PC-3 (cell line): ENCODE measurements at regions not wholly inside any gene's neighbourhood (a gene's known extent, or its start where the extent isn't known, plus 50 kb on each side); places are given as distances from the start of the nearest gene placed in this dataset.

Source experiments
- ATAC-seq: fragments of 200-7000 bp; cut with Tn5 transposase; 2 replicates; pipeline ENCODE4 v1.9.1; 2020; ENCODE audit warnings: mild to moderate bottlenecking, moderate library complexity
- BruUV-seq: library from RNA; stranded (reverse); fragments of 400-500 nt; replicated peaks from 2 replicates; lab custom pipeline; 2021; lab: Mats Ljungman, UMichigan
- CTCF ChIA-PET: fragments of 300-600 bp; sonication (Branson Sonifier 250); formaldehyde crosslinking; loops from one replicate; lab custom pipeline; 2022; ENCODE audit warnings: antibody characterized with exemption; lab: Charles Lee
- POLR2A ChIA-PET: fragments of 300-600 bp; sonication (Branson Sonifier 250); formaldehyde crosslinking; loops from one replicate; lab custom pipeline; 2022; ENCODE audit warnings: antibody characterized with exemption; ENCODE audit not compliant: unreplicated experiment; lab: Charles Lee
- DNase-seq: peaks from one replicate; pipeline ENCODE4 v3.0.0-alpha.2; 2015
- H2AFZ ChIP-seq: fragments of 300-600 bp; sonication (generic); 2 replicates; pipeline ENCODE4 v1.6.0; 2016; ENCODE audit warnings: antibody characterized with exemption, low read length
- H3F3A ChIP-seq: fragments of 300-600 bp; sonication (generic); one replicate; pipeline ENCODE4 v1.6.0; 2017; ENCODE audit warnings: antibody characterized with exemption, low read length, control low read depth, mild to moderate bottlenecking; ENCODE audit not compliant: unreplicated experiment
- H3K27ac ChIP-seq: fragments of 300-600 bp; sonication (generic); 2 replicates; pipeline ENCODE4 v1.5.1; 2016; ENCODE audit warnings: mild to moderate bottlenecking, low read length
- H3K27me3 ChIP-seq: fragments of 300-600 bp; sonication (generic); 2 replicates; pipeline ENCODE4 v1.6.1; 2016; ENCODE audit warnings: low read length, mixed read lengths
- H3K36me3 ChIP-seq: fragments of 300-600 bp; sonication (generic); 2 replicates; pipeline ENCODE4 v1.6.1; 2016; ENCODE audit warnings: low read depth, mixed run types, low read length, mixed read lengths
- H3K4me1 ChIP-seq: fragments of 300-600 bp; sonication (generic); 2 replicates; pipeline ENCODE4 v1.5.1; 2016; ENCODE audit warnings: low read length; ENCODE audit not compliant: insufficient read depth
- H3K4me2 ChIP-seq: fragments of 300-600 bp; sonication (generic); 2 replicates; pipeline ENCODE4 v1.6.0; 2016; ENCODE audit warnings: low read length
- H3K4me3 ChIP-seq: fragments of 300-600 bp; sonication (generic); 2 replicates; pipeline ENCODE4 v1.5.1; 2016; ENCODE audit warnings: mild to moderate bottlenecking, low read length, mixed read lengths
- H3K79me2 ChIP-seq: fragments of 300-600 bp; sonication (generic); 2 replicates; pipeline ENCODE4 v1.6.1; 2017; ENCODE audit warnings: low read length, mixed read lengths
- H3K9ac ChIP-seq: fragments of 300-600 bp; sonication (generic); 2 replicates; pipeline ENCODE4 v1.6.0; 2016; ENCODE audit warnings: mild to moderate bottlenecking, low read length
- H3K9me2 ChIP-seq: fragments of 300-600 bp; sonication (generic); replicated peaks from 2 replicates; pipeline ENCODE4 v1.6.1; 2016; ENCODE audit warnings: mixed run types, low read length, mixed read lengths
- H3K9me3 ChIP-seq: fragments of 300-600 bp; sonication (generic); 2 replicates; pipeline ENCODE4 v1.6.1; 2016; ENCODE audit warnings: low read length, mixed read lengths
- H4K20me1 ChIP-seq: fragments of 300-600 bp; sonication (generic); 2 replicates; pipeline ENCODE4 v1.6.1; 2016; ENCODE audit warnings: low read length, mixed read lengths
- CTCF ChIP-seq: fragments of 300-600 bp; sonication (generic); conservative IDR thresholded peaks from 2 replicates; pipeline ENCODE4 v1.5.1; 2017; ENCODE audit warnings: antibody characterized with exemption, low read depth, mild to moderate bottlenecking, low read length
- EZH2 ChIP-seq: fragments of 300-600 bp; sonication (generic); IDR thresholded peaks from one replicate; pipeline ENCODE4 v1.6.1; 2017; ENCODE audit warnings: antibody characterized with exemption, mild to moderate bottlenecking, low read length; ENCODE audit not compliant: unreplicated experiment
- EZH2phosphoT487 ChIP-seq: fragments of 300-600 bp; sonication (generic); IDR thresholded peaks from 2 replicates; pipeline ENCODE4 v1.6.1; 2018; ENCODE audit warnings: mild to moderate bottlenecking, antibody characterized with exemption, low read length, borderline replicate concordance
- intact Hi-C: fragments of 100-400 bp; cut with micrococcal nuclease; formaldehyde crosslinking; loops from 2 replicates; pipeline ENCODE4 v1.9.0; 2023

DNA sequence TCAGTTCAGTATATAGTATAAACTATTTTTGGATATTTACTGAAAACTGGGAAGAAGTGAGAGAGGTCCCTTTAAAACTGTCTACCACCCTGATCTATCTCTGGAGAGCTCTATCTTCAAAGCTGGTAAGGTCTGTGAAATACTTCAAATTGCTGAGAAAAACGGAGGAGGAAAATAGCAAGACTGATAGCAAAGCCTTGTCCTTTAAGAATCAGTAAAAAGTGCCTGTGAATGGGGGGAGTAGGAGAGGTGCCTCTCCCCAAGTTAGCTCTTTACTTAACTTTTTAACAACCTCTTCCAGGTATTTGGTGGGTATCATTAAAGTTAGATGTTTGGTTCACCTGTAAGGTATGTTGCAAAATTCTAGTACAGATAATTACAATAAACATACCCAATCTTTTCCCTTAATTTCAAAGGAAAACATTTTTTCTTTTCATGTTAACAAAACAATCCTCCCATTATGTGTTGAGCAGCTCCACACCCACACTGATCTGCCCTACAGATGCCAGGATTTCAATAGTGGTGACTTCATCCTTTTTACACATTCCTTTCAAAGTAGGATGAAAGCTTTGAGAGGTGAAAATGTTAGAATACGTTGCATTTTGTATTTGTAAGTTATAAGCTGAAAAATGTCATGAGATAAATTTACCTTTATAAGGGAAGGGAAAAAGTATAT is 149.2 kb downstream of the CRPPA start:
- H3K4me3 ChIP-seq = no peak overlapping the region
- no peaks in the 10 kb centered on the region for H3K9me3 ChIP-seq
- ChIA-PET CTCF (no interaction called here), POLR2A (interaction anchor here (0.6 kb wide), 1 partner anchor 253 kb away, joined by 3 read pairs; no protein-coding TSS in a partner anchor)
- no TSS peak for BruUV-seq
- TF ChIP-seq EZH2phosphoT487 (no peak), EZH2 (no peak), CTCF (no peak)
- no peak overlapping the region for H3K27ac ChIP-seq
- no peaks in the 10 kb centered on the region for H4K20me1 ChIP-seq
- H2AFZ ChIP-seq = no peak overlapping the region
- H3K9me2 ChIP-seq = no peaks in the 10 kb centered on the region
- no peaks in the 10 kb centered on the region for H3F3A ChIP-seq
- intact Hi-C loops = no loop called here
- H3K4me1 ChIP-seq = peaks cover 18% of the 10 kb centered on the region
- no peaks in the 10 kb centered on the region for H3K79me2 ChIP-seq
- DNase-seq = peak; percentile 37
- ATAC-seq = peak; percentile 67
- no peaks in the 10 kb centered on the region for H3K36me3 ChIP-seq
- H3K4me2 ChIP-seq = no peak overlapping the region
- H3K27me3 ChIP-seq = no peaks in the 10 kb centered on the region
- no peak overlapping the region for H3K9ac ChIP-seq

GRCh38 chr7:16271355-16271915 is 149.9 kb downstream of the CRPPA start:
- H3K9ac ChIP-seq = no peak overlapping the region
- H3K27ac ChIP-seq = no peak overlapping the region
- H3F3A ChIP-seq = no peaks in the 10 kb centered on the region
- H4K20me1 ChIP-seq = no peaks in the 10 kb centered on the region
- no peak for DNase-seq
- H3K4me3 ChIP-seq = no peak overlapping the region
- H3K9me3 ChIP-seq = no peaks in the 10 kb centered on the region
- CTCF ChIA-PET = no interaction called here
- no peak overlapping the region for H2AFZ ChIP-seq
- H3K4me1 ChIP-seq = peaks cover 23% of the 10 kb centered on the region
- no peaks in the 10 kb centered on the region for H3K79me2 ChIP-seq
- no peak for ATAC-seq
- H3K36me3 ChIP-seq = no peaks in the 10 kb centered on the region
- H3K9me2 ChIP-seq = no peaks in the 10 kb centered on the region
- POLR2A ChIA-PET = no interaction called here
- no peaks in the 10 kb centered on the region for H3K27me3 ChIP-seq
- no peak overlapping the region for H3K4me2 ChIP-seq
- no peak for TF ChIP-seq EZH2
- TF ChIP-seq CTCF = no peak
- TF ChIP-seq EZH2phosphoT487 = no peak
- intact Hi-C loops = no loop called here
- no TSS peak for BruUV-seq

DNA sequence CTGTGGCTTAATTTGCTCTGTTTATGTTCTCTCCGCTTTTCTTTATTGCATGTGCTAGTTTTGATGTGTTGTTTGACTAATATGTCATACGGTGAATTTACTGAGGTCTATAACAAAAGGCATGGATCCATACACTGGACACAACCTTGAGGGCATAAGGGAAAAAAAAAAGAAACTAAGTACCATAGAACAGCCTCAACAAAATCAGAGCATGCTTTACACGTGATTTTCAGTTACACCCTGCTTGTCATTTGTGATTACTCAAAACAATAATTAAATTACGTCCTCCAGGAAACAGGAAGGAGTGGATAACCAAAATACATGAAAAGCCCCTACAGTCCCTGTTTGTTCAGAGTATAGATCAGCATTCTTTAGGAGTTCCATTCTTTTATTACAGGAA is 150.5 kb downstream of the CRPPA start:
- TF ChIP-seq CTCF (no peak), EZH2phosphoT487 (no peak), EZH2 (no peak)

More for the DNA sequence above, 150.5 kb downstream of the CRPPA start:
- Histone ChIP-seq H3K9ac (no peak overlapping the region), H3K36me3 (no peaks in the 10 kb centered on the region), H3K27ac (no peak overlapping the region), H4K20me1 (no peaks in the 10 kb centered on the region), H3K27me3 (no peaks in the 10 kb centered on the region), H3K9me2 (no peaks in the 10 kb centered on the region), H3F3A (no peaks in the 10 kb centered on the region), H3K4me2 (no peak overlapping the region), H3K9me3 (no peaks in the 10 kb centered on the region), H3K4me3 (no peak overlapping the region), H2AFZ (no peak overlapping the region), H3K79me2 (no peaks in the 10 kb centered on the region), H3K4me1 (peaks cover 23% of the 10 kb centered on the region)
- intact Hi-C loops = no loop called here
- ChIA-PET CTCF (no interaction called here), POLR2A (no interaction called here)
- no peak for ATAC-seq
- BruUV-seq = no TSS peak
- no peak for DNase-seq
